HG02938 (cell line): ENCODE measurements at regions not wholly inside any gene's neighbourhood (a gene's known extent, or its start where the extent isn't known, plus 50 kb on each side); places are given as distances from the start of the nearest gene placed in this dataset.

Experiments used
- ATAC-seq: cut with Tn5 transposase; IDR thresholded peaks from one replicate; pipeline ENCODE4 v1.9.1; 2021; ENCODE audit warnings: mild to moderate bottlenecking, moderate library complexity; ENCODE audit not compliant: unreplicated experiment

DNA sequence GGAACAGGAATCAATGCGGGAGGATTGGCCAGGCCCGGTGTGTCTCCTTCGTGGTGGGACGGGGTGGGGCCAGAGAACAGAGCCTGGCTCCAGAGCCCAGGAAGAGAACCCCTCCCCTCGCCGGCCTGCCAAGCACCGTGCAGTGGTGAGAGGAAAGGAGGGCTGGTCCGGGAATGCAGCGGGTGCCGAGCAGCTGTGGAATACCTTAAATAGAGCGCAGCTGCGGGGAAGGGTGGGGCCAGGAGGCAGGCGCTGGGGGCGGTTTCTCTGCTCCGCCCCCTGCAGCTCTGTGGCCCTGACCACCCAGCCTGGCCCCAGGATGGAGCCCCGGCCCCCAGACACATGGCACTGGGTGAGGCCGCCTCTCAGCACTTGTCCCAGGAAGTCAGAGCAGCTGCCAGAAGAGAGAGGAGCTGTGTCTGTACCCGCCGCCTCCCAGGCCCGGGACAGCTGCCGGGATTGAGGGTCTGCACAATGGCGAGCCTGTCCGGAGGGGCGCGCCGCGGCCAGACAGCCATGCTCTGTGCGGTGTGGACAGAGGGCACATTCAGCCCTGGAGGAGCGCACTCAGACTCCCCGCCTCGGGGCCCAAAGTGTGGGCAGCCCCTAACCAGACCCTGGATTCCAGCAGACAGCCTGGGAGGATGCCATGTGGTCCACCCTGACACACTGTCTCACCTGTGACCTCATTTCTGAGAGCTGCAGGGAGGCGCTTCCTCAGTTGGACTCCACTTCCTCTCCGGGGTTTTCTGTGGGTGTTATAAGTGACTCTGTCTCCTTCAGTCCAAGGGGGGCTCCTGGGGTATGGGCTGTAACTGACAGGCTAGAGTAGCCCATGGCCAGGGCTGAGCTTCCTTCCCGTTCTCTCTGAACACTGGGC is 268.8 kb downstream of the SEC14L1 start:
- ATAC-seq = no peak

DNA sequence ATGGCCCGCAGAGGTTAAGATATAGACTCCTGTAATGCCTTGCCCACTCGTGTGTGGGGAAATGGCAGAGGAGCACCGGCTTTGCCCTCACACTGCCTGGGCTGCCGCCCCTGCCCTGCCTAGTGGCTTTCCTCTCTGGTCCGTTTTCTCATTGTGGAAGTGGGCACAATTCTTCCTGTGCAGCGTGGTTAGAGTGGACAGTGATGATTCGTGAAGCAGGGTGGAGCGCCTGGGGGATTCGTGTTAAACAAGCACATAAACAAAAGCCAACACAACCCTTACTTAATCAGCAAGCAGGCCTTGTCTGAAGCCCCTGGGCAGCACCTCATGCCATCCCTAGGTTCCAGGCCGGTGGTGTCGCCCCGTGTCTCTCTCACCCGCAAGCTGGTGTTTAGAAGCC is 269.7 kb downstream of the SEC14L1 start:
- no peak for ATAC-seq

DNA sequence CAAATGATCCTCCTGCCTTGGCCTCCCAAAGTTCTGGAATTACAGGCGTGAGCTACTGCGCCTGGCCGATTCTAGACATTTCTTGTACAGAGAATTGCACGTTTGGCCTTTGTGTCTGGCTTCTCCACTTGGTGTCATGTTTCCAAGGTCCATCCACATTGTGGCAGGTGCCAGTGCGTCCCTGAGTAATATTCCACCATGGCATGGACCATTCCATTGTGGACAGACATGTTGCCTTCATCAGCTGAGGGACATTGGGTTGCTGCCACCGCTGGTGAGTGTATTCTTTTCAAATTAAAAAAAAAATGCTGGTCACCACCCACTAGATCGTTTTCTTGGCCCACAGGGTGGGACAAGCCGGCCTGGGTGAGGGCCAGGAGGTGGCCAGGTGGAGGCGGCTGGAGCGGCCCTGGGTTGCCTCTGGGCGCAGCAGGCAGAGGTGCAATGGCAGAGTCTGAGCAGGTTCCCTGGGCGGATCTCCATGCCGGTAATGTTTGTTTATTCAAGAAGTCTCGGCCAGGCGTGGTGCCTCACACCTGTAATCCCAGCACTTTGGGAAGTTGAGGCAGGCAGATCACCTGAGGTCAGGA is 274.1 kb downstream of the SEC14L1 start:
- no peak for ATAC-seq

- ATAC-seq = no peak
These were observed 275.4 kb downstream of the SEC14L1 start for GRCh38 chr17:77416105-77416713.

DNA sequence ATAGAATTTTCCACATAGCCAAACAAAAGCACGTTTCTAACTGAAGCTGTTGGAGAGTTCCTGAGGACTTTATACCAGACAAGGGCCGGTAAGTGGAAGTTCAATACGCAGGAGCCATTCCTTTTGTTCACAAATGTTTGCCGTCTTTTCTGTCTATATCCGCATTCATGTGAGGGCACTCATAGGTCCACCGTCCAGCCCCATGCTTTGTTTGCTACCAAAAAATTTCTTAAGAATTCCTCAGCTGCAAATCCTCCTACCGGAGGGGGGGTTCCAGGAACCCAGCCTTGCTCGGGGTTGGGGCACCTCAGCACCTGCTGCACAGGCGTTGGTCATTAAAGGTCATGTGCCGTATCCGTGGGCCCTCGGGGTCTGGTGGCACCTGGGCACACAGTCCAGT is 276.8 kb downstream of the SEC14L1 start:
- no peak for ATAC-seq

DNA sequence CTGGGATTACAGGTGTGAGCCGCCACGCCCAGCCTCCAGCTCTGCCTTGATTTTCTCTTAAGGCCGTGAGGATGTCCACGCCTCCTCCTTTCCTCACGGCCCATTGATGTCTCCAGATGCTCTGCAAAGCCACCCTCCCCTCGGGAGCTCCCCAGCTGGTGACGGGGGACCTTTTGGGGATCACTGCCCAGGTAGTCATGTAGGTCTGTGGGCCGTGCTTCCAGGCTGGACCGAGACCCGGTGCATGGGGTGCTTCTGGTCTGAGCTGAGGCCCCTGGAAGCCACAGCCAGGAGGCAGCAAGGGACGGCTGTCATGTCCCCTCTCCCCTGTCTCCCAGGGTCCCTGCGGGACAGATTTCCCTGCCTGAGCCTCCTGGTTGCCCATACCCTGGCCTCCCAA is 277.8 kb downstream of the SEC14L1 start:
- ATAC-seq = no peak

- ATAC-seq = no peak
These were observed 278.3 kb downstream of the SEC14L1 start for GRCh38 chr17:77419095-77419494.

DNA sequence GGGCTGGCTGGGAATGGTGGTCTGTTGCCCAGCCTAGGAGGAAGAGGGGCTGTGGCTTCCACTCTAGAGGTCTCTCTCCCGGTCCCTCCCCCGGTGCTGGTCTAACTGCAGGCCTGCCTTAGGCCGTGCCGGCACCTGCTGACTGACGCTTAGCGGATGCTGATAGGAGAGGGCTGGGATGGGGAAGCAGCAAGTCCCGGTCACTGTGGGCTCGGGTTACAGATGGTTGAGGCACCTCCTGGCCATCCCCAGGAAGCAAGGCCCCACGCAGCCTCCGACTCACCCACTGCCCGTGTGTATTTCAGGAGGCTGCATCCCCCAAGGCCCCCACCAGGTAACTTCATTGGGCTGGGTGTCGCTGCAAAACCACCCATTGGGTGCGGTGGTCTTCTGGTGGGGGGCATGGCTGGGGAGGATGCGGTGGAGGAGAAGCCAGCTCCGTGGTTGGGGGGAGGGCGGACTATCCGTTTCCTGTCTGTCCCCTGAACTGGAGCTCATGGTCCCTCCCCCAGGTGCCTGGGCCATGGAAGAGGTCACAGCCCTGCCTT is 278.9 kb downstream of the SEC14L1 start:
- ATAC-seq = no peak

DNA sequence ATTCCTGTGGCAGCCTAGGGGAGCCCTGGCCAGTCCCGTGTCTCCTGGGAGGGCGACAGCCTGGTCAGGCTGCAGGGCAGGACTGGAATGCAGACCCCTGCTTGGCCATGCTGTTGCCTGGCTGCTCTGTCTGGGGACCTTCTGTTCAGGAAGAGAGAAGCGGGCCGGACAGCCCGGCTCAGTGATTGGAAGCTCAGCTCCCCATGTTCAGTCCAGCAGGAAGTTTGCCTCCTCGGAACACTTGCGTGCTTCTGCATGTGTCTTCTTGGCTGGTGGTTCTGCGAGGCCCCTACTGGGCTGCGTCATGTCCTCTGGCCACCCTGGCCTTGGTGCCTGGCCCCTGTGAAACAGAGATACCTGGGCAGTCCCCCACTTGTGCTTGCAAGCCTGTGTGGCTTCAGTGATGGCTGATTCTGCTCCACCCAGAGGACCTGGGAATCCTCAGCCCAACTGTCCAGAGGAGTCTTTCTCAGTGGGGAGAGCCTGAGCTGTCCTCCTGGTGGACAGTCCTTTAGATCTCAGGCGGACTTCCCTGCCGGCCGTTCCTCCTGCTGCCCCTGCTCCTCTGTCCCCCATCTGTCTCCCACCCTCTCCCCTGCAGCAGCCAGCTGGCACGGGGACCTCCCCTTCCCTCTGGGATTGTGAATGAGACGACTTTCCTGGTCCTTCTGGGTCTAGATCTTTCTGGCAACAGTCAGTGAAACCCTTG is 279.5 kb downstream of the SEC14L1 start:
- ATAC-seq = no peak

DNA sequence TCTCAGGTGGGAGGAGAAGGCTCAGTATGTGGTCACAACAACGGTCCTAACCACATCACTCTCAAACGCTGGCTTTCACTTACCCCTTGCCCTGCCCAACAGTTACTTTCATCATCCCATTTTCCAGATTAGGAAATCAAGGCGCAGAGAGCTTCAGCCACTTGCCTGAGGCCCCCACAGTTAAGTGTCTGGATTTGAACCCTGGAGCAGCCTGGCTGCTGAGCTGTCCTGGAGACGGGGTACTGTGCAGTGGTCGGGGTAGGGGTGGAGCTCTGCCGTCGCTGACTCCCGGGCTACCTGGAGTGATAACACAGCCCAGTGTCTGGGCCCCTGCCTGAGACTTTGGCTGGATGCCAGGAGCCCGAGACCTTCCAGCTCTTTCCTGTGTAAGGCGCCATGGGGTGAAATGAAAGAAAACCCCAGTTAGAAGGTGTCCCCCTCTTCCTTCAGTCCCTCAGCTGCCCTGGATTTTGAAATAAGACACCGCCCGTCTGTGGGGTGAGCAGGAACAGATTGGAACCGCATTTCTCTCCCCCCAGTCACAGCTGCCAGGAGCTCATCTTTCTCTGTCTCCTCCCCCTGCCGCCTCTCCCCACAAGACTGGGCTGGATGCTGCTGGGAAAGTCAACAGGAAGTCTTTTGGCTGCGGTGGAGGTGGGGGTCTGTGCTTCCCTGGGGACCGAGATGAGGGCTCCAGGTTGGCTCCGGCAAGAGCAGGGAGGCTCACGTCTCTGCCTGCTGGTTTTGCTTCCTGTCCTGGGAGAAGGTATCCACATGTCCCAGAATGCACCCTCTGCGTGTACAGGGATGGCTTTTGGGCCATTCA is 280.2 kb downstream of the SEC14L1 start:
- ATAC-seq = no peak

- ATAC-seq = no peak
These were observed 280.8 kb downstream of the SEC14L1 start for GRCh38 chr17:77421630-77421972.

GRCh38 chr17:77422104-77422747 is 281.5 kb downstream of the SEC14L1 start:
- no peak for ATAC-seq

GRCh38 chr17:77422748-77423113 is 282.0 kb downstream of the SEC14L1 start:
- no peak for ATAC-seq

DNA sequence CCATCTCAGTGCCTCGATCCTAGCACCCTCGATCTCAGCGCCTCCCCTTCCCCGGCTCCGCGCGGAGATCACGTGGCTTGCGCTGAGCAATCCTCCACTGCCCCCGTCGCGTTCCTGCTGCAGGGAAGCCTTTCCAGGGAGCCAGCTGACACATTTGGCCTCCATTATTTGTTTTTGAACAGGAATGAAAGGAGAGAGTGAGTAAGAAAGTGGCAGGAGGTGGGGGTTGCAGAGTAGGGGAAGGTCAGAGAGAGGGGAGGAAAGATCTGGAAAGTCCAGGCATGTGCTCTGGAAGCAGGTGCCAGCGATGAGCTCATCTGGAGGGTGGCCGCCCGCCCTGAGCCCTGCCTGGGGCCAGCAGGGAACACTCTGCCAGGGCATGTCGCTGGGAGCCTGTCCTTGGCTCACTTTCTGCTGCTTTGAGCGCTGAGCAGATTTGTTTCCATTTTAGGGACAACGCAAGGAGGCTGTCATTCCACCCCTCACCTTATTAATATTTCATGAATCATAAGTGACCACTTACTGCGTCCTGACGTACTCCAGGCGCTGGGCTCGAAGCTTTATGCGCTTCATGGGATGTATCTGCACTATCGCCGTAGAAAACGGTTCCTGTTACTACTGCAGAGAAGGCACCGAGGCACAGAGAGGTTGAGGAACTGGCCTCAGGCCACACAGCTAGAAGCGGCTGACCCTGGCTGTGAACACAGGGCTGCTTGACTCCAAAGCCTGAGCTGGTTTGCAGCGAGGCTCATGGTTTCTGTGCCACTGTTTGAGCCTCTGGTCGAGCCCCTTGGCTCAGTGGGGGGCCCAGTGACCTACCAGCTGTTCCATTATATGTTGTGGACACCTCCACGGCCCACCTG is 283.1 kb downstream of the SEC14L1 start:
- no peak for ATAC-seq

- no peak for ATAC-seq
These were observed 284.0 kb downstream of the SEC14L1 start for GRCh38 chr17:77424585-77425344.

DNA sequence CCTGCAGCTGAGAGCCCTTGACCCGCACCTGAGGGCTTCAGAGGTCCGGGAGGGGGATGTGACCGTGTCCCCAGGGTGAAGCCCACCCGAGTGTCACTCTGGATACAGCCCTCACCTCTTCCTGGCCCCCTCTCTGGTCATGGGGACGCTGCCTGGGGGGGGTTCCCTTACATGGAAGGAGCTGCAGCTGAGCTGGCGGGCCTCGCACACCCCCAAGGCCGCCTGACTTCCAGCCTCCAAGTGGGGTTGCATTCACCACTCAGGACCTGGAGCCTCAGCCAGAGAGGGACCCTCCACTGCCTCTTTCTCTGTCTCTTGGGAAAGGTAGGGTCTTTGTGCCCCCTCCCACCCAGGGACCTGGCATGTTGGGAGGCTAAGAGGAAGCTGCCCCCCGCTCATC is 284.6 kb downstream of the SEC14L1 start:
- no peak for ATAC-seq

DNA sequence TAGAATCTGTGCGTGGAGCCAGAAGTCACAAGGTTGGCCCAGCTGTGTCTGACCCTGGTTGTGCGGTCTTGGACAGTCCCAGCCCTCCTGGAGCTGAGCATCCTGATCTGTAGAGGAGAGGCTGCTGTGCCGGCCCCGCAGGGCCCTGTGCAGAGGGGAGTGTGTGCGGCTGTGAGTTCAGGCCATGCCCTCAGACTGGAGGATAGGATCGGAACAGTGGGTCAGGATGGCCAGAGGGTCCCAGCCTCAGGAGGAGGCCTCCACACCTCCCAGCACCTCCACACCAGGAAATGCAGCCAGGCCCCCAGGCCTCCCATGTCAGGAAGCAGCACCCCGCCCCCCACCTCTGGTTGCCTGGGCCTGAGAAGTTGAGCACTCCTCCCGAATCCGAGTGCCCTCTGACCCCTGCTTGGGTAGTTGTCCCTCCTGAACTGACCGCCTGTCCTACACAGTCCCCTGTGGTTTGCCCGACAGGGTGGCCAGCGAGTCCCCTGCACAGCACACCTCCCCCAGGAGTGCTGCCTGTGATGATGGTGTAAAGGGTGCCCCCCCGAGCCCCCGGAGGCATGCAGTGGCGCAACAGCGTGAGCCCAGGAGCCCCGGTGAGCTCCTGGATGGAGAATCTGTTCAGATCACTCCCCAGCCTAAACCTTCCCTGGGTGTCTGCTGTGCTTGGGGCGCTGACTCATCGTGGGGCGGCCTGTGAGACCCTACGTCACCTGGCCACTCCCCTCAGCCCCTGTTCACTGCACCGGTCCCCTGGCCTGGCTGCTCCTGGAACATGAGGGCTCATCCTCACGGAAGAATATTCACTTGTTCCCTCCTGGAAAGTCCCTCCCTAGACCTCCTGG is 285.2 kb downstream of the SEC14L1 start:
- no peak for ATAC-seq
